Astrocyte (in vitro differentiated cells and primary cell): ENCODE measurements at regions not wholly inside any gene's neighbourhood (a gene's known extent, or its start where the extent isn't known, plus 50 kb on each side); places are given as distances from the start of the nearest gene placed in this dataset.

ENCODE experiments used
- DNase-seq: peaks from one replicate; pipeline ENCODE4 v3.0.0-alpha.2; 2010; ENCODE audit warnings: low read depth
- FAIRE-seq: peaks from 2 replicates; lab custom pipeline; 2011; peaks lifted over from hg19 to GRCh38; lab: Jason Lieb, UNC
- H2AFZ ChIP-seq: 2 replicates; pipeline ENCODE4 v1.6.0; 2012; ENCODE audit warnings: low read depth, low read length, inconsistent platforms
- H3K27ac ChIP-seq: 2 replicates; pipeline ENCODE4 v1.5.1; 2011; ENCODE audit warnings: low read depth, low read length, inconsistent platforms
- H3K27me3 ChIP-seq: 2 replicates; pipeline ENCODE4 v1.6.0; 2011; ENCODE audit warnings: low read length, inconsistent platforms; ENCODE audit not compliant: insufficient read depth
- H3K36me3 ChIP-seq: 2 replicates; pipeline ENCODE4 v1.5.1; 2011; ENCODE audit warnings: low read length, inconsistent platforms; ENCODE audit not compliant: insufficient read depth
- H3K4me1 ChIP-seq: 2 replicates; pipeline ENCODE4 v1.5.1; 2011; ENCODE audit warnings: low read length, inconsistent platforms; ENCODE audit not compliant: insufficient read depth
- H3K4me2 ChIP-seq: 2 replicates; pipeline ENCODE4 v1.6.0; 2012; ENCODE audit warnings: low read length, inconsistent platforms
- H3K4me3 ChIP-seq: 2 replicates; pipeline ENCODE4 v1.5.1; 2011; ENCODE audit warnings: low read depth, mild to moderate bottlenecking, low read length, inconsistent platforms; ENCODE audit not compliant: insufficient read depth
- H3K79me2 ChIP-seq: 2 replicates; pipeline ENCODE4 v1.6.0; 2012; ENCODE audit warnings: mild to moderate bottlenecking, low read length, inconsistent platforms; ENCODE audit not compliant: insufficient read depth
- H3K9ac ChIP-seq: 2 replicates; pipeline ENCODE4 v1.6.0; 2012; ENCODE audit warnings: mild to moderate bottlenecking, low read length, inconsistent platforms
- H3K9me3 ChIP-seq: 2 replicates; pipeline ENCODE4 v1.5.1; 2012; ENCODE audit warnings: low read depth, mild to moderate bottlenecking, low read length, inconsistent platforms; ENCODE audit not compliant: insufficient read depth
- H4K20me1 ChIP-seq: 2 replicates; pipeline ENCODE4 v1.6.0; 2012; ENCODE audit warnings: low read length, inconsistent platforms; ENCODE audit not compliant: insufficient read depth
- H3K27ac Mint-ChIP-seq: one replicate; pipeline ENCODE4 v1.8.0; 2021; ENCODE audit warnings: mild to moderate bottlenecking, mixed read lengths; ENCODE audit not compliant: unreplicated experiment
- H3K27me3 Mint-ChIP-seq: one replicate; pipeline ENCODE4 v1.8.0; 2021; ENCODE audit warnings: low read depth, mixed read lengths; ENCODE audit not compliant: unreplicated experiment
- H3K36me3 Mint-ChIP-seq: one replicate; pipeline ENCODE4 v1.8.0; 2021; ENCODE audit warnings: low read depth, mixed read lengths; ENCODE audit not compliant: unreplicated experiment
- H3K4me1 Mint-ChIP-seq: one replicate; pipeline ENCODE4 v1.8.0; 2021; ENCODE audit warnings: low read depth, mixed read lengths; ENCODE audit not compliant: unreplicated experiment
- H3K4me3 Mint-ChIP-seq: one replicate; pipeline ENCODE4 v1.8.0; 2021; ENCODE audit warnings: mild to moderate bottlenecking, moderate library complexity, mixed read lengths; ENCODE audit not compliant: unreplicated experiment
- H3K9me3 Mint-ChIP-seq: one replicate; pipeline ENCODE4 v1.8.0; 2021; ENCODE audit warnings: mild to moderate bottlenecking, mixed read lengths; ENCODE audit not compliant: unreplicated experiment
- CTCF ChIP-seq: IDR thresholded peaks from 2 replicates; pipeline ENCODE4 v1.5.1; 2011; ENCODE audit warnings: low read depth, mild to moderate bottlenecking, inconsistent platforms, low read length, moderate library complexity; ENCODE audit not compliant: insufficient read depth
- EZH2 ChIP-seq: IDR thresholded peaks from 2 replicates; pipeline ENCODE4 v1.6.1; 2012; ENCODE audit warnings: mild to moderate bottlenecking, low read length, inconsistent platforms; ENCODE audit not compliant: insufficient read depth

GRCh38 chr2:153575171-153575853, 96.8 kb upstream of the RPRM start:
- FAIRE-seq (no peak), DNase-seq (no peak)
- H3K36me3 ChIP-seq = no peaks in the 10 kb centered on the region
- H3K27me3 ChIP-seq = no peaks in the 10 kb centered on the region
- no peaks in the 10 kb centered on the region for H3K27me3 Mint-ChIP-seq
- peaks cover 3% of the 10 kb centered on the region for H3K9me3 Mint-ChIP-seq
- H3K27ac Mint-ChIP-seq = no peak overlapping the region
- H4K20me1 ChIP-seq = no peaks in the 10 kb centered on the region
- TF ChIP-seq EZH2 = no peak
- TF ChIP-seq CTCF = no peak
- no peak overlapping the region for H3K4me2 ChIP-seq
- H3K4me3 Mint-ChIP-seq = no peak overlapping the region
- H3K27ac ChIP-seq = no peak overlapping the region
- no peaks in the 10 kb centered on the region for H3K79me2 ChIP-seq
- H3K4me1 ChIP-seq = no peaks in the 10 kb centered on the region
- H3K36me3 Mint-ChIP-seq = no peaks in the 10 kb centered on the region
- no peak overlapping the region for H3K9ac ChIP-seq
- H3K9me3 ChIP-seq = no peaks in the 10 kb centered on the region
- no peak overlapping the region for H2AFZ ChIP-seq
- H3K4me1 Mint-ChIP-seq = no peaks in the 10 kb centered on the region
- H3K4me3 ChIP-seq = no peak overlapping the region

- DNase-seq (no peak), FAIRE-seq (no peak)
- H3K27me3 ChIP-seq = no peaks in the 10 kb centered on the region
- H3K4me1 Mint-ChIP-seq = no peaks in the 10 kb centered on the region
- no peaks in the 10 kb centered on the region for H3K4me1 ChIP-seq
- TF ChIP-seq CTCF = no peak
- no peak for TF ChIP-seq EZH2
- H3K4me3 ChIP-seq = no peak overlapping the region
- H2AFZ ChIP-seq = no peak overlapping the region
- H3K27ac ChIP-seq = no peak overlapping the region
- no peak overlapping the region for H3K9ac ChIP-seq
- H3K9me3 Mint-ChIP-seq = peaks cover 10% of the 10 kb centered on the region
- H3K36me3 Mint-ChIP-seq = no peaks in the 10 kb centered on the region
- no peaks in the 10 kb centered on the region for H3K36me3 ChIP-seq
- no peaks in the 10 kb centered on the region for H4K20me1 ChIP-seq
- H3K4me2 ChIP-seq = no peak overlapping the region
- H3K9me3 ChIP-seq = peaks cover 5% of the 10 kb centered on the region
- H3K27me3 Mint-ChIP-seq = no peaks in the 10 kb centered on the region
- H3K79me2 ChIP-seq = no peaks in the 10 kb centered on the region
- no peak overlapping the region for H3K4me3 Mint-ChIP-seq
- H3K27ac Mint-ChIP-seq = no peak overlapping the region
Observed at GRCh38 chr2:153584244-153584643, 105.7 kb upstream of the RPRM start.

GRCh38 chr2:153588408-153588807, 109.8 kb upstream of the RPRM start:
- no peak for TF ChIP-seq CTCF
- no peak for TF ChIP-seq EZH2
- no peaks in the 10 kb centered on the region for H3K4me1 ChIP-seq
- no peak overlapping the region for H3K27ac ChIP-seq
- H3K4me3 ChIP-seq = no peak overlapping the region
- Mint-ChIP-seq H3K4me1 (peaks cover 5% of the 10 kb centered on the region), H3K27ac (no peak overlapping the region), H3K36me3 (no peaks in the 10 kb centered on the region), H3K9me3 (peaks cover 21% of the 10 kb centered on the region), H3K4me3 (no peak overlapping the region), H3K27me3 (no peaks in the 10 kb centered on the region)
- no peaks in the 10 kb centered on the region for H4K20me1 ChIP-seq
- DNase-seq = no peak
- no peak for FAIRE-seq
- peaks cover 5% of the 10 kb centered on the region for H3K9me3 ChIP-seq
- no peak overlapping the region for H3K4me2 ChIP-seq
- no peaks in the 10 kb centered on the region for H3K27me3 ChIP-seq
- no peak overlapping the region for H3K9ac ChIP-seq
- H2AFZ ChIP-seq = no peak overlapping the region
- no peaks in the 10 kb centered on the region for H3K36me3 ChIP-seq
- H3K79me2 ChIP-seq = no peaks in the 10 kb centered on the region
